RPMI8226 (cell line): ENCODE measurements at regions not wholly inside any gene's neighbourhood (a gene's known extent, or its start where the extent isn't known, plus 50 kb on each side); places are given as distances from the start of the nearest gene placed in this dataset.
"Not testable (repeated sequence)": the region's sequence is repeated elsewhere in the genome, so short reads cannot be mapped to it uniquely, and the experiment has no call there.

Experiments used
- DNase-seq: peaks from one replicate; pipeline ENCODE4 v3.0.0-alpha.2; 2015

- DNase-seq: no peak
Observed at GRCh38 chr2:16952368-16952767, 286.7 kb upstream of the CYRIA start.

- DNase-seq: no peak
Observed at GRCh38 chr2:16950436-16950835, 284.8 kb upstream of the CYRIA start.

- no peak for DNase-seq
Observed at GRCh38 chr2:16948710-16949109, 283.1 kb upstream of the CYRIA start.

- DNase-seq: no peak
Observed at GRCh38 chr2:16948053-16948452, 282.4 kb upstream of the CYRIA start.

- DNase-seq: no peak
Observed at GRCh38 chr2:16943279-16943958, 277.8 kb upstream of the CYRIA start.

- DNase-seq: no peak
Observed at GRCh38 chr2:16940214-16940613, 274.6 kb upstream of the CYRIA start.

GRCh38 chr2:16939771-16940170 lies 274.1 kb upstream of the CYRIA start:
- no peak for DNase-seq

- no peak for DNase-seq
Observed at GRCh38 chr2:16933355-16933754, 267.7 kb upstream of the CYRIA start.

- DNase-seq: no peak
Observed at GRCh38 chr2:16932826-16933225, 267.2 kb upstream of the CYRIA start.

GRCh38 chr2:16931441-16931840 lies 265.8 kb upstream of the CYRIA start:
- no peak for DNase-seq

- no peak for DNase-seq
Observed at GRCh38 chr2:16927398-16927797, 261.8 kb upstream of the CYRIA start.

- DNase-seq: no peak
Observed at GRCh38 chr2:16925145-16925544, 259.5 kb upstream of the CYRIA start.

- DNase-seq: not testable (repeated sequence)
Observed at GRCh38 chr2:16915341-16915755, 249.7 kb upstream of the CYRIA start.

GRCh38 chr2:16911746-16912145 lies 246.1 kb upstream of the CYRIA start:
- no peak for DNase-seq

- DNase-seq: no peak
Observed at GRCh38 chr2:16908656-16909055, 243.0 kb upstream of the CYRIA start.

- no peak for DNase-seq
Observed at GRCh38 chr2:16907645-16908282, 242.1 kb upstream of the CYRIA start.

GRCh38 chr2:16905325-16905724 lies 239.7 kb upstream of the CYRIA start:
- not testable (repeated sequence) for DNase-seq

GRCh38 chr2:16900405-16901025 lies 234.9 kb upstream of the CYRIA start:
- DNase-seq: peak; percentile 52

- DNase-seq: no peak
Observed at GRCh38 chr2:16899958-16900357, 234.3 kb upstream of the CYRIA start.

GRCh38 chr2:16890081-16890480 lies 224.4 kb upstream of the CYRIA start:
- no peak for DNase-seq

GRCh38 chr2:16885027-16885426 lies 219.4 kb upstream of the CYRIA start:
- DNase-seq: no peak

- DNase-seq: no peak
Observed at GRCh38 chr2:16882706-16883105, 217.1 kb upstream of the CYRIA start.

GRCh38 chr2:16881122-16881521 lies 215.5 kb upstream of the CYRIA start:
- DNase-seq: no peak

- no peak for DNase-seq
Observed at GRCh38 chr2:16871411-16871810, 205.8 kb upstream of the CYRIA start.
